ENCODE measurements at regions not wholly inside any gene's neighbourhood (a gene's known extent, or its start where the extent isn't known, plus 50 kb on each side); places are given as distances from the start of the nearest gene placed in this dataset.

DNA sequence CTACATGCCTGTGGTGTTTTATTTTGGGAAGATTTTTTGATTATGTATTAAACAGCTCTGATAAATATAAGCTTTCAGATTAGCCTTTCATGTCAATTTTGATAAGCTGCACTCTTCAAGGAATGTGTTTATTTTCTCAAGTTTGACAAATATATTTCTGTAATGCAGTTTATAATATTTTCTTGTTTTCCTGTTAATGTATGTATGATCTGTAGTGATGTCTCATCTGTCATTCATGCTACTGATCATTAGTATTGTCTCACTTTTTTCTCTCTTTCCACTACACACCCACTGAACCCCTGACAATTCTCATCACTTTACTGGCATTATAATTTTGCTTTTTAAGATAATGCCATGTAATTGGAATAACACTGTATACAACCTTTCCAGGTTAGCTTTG is 100.9 kb downstream of the TMEM18 start:
- H3K4me3 ChIP-seq (ENCODE audit: control insufficient read depth in 1 of 2, extremely low read depth in 1 of 2, low read length in 1 of 2) = no peak overlapping the region
- DNase-seq (no peak), ATAC-seq (replicated peaks in 1 of 4) (no peak)
- H3K4me1 Mint-ChIP-seq = no peaks in the 10 kb centered on the region
- peaks cover 14 to 24% of the 10 kb centered on the region in 2 donors for H3K27me3 Mint-ChIP-seq
- ChIA-PET CTCF (no interaction called here), POLR2A (interaction anchor here in 1 of 2 donors (0.8 kb wide), 1 partner anchor 144 kb away, joined by 4 read pairs; no protein-coding TSS in a partner anchor)
- no peaks in the 10 kb centered on the region for H3K36me3 ChIP-seq (ENCODE audit: control insufficient read depth in 2 of 2, extremely low read depth in 1 of 2, insufficient read depth in 1 of 2, low read length in 1 of 2)
- H3K36me3 Mint-ChIP-seq = peaks cover 8% of the 10 kb centered on the region
- H3K27me3 ChIP-seq (replicated peaks in 1 of 2; ENCODE audit: control insufficient read depth in 2 of 2, extremely low read depth in 1 of 2, insufficient read depth in 2 of 2, low read length in 1 of 2) = peaks cover 0 to 14% of the 10 kb centered on the region in 2 experiments
- H3K27ac ChIP-seq (ENCODE audit: low read length) = no peak overlapping the region
- H3K27ac Mint-ChIP-seq = no peak overlapping the region
- H3K4me1 ChIP-seq (ENCODE audit: control insufficient read depth in 1 of 2, extremely low read depth in 1 of 2, insufficient read depth in 2 of 2, low read length in 2 of 2) = no peaks in the 10 kb centered on the region
- H3K4me3 Mint-ChIP-seq = no peak overlapping the region
- peaks cover 15 to 39% (median 22%) of the 10 kb centered on the region in 3 donors for H3K9me3 Mint-ChIP-seq
- H3K9me3 ChIP-seq = peaks cover 2% of the 10 kb centered on the region

- H3K27me3 ChIP-seq (replicated peaks in 1 of 2; ENCODE audit: control insufficient read depth in 2 of 2, extremely low read depth in 1 of 2, insufficient read depth in 2 of 2, low read length in 1 of 2) = peaks cover 0 to 14% of the 10 kb centered on the region in 2 experiments
- 20% methylated on average over 1 of the region's 1 CpG for WGBS (ENCODE audit: insufficient coverage)
- ChIA-PET CTCF (no interaction called here), POLR2A (no interaction called here)
- Mint-ChIP-seq H3K4me3 (no peak overlapping the region), H3K4me1 (no peaks in the 10 kb centered on the region), H3K27ac (no peak overlapping the region), H3K9me3 (peaks cover 15 to 44% (median 27%) of the 10 kb centered on the region in 3 donors), H3K36me3 (peaks cover 8% of the 10 kb centered on the region), H3K27me3 (peaks cover 18 to 27% of the 10 kb centered on the region in 2 donors)
- H3K27ac ChIP-seq (ENCODE audit: low read length) = no peak overlapping the region
- DNase-seq = no peak
- ATAC-seq (replicated peaks in 1 of 4) = no peak
- H3K4me3 ChIP-seq (ENCODE audit: control insufficient read depth in 1 of 2, extremely low read depth in 1 of 2, low read length in 1 of 2) = no peak overlapping the region
- H3K4me1 ChIP-seq (ENCODE audit: control insufficient read depth in 1 of 2, extremely low read depth in 1 of 2, insufficient read depth in 2 of 2, low read length in 2 of 2) = no peaks in the 10 kb centered on the region
- H3K9me3 ChIP-seq = peaks cover 2% of the 10 kb centered on the region
- H3K36me3 ChIP-seq (ENCODE audit: control insufficient read depth in 2 of 2, extremely low read depth in 1 of 2, insufficient read depth in 1 of 2, low read length in 1 of 2) = no peaks in the 10 kb centered on the region
These were observed 101.4 kb downstream of the TMEM18 start for GRCh38 chr2:575727-576236.

- peaks cover 15 to 47% (median 30%) of the 10 kb centered on the region in 3 donors for H3K9me3 Mint-ChIP-seq
- no peak for DNase-seq
- H3K27me3 Mint-ChIP-seq = peaks cover 18 to 33% of the 10 kb centered on the region in 2 donors
- Histone ChIP-seq H3K36me3 (ENCODE audit: control insufficient read depth in 2 of 2, extremely low read depth in 1 of 2, insufficient read depth in 1 of 2, low read length in 1 of 2) (no peaks in the 10 kb centered on the region), H3K27me3 (replicated peaks in 1 of 2; ENCODE audit: control insufficient read depth in 2 of 2, extremely low read depth in 1 of 2, insufficient read depth in 2 of 2, low read length in 1 of 2) (peaks cover 0 to 14% of the 10 kb centered on the region in 2 experiments), H3K27ac (ENCODE audit: low read length) (no peak overlapping the region), H3K4me1 (ENCODE audit: control insufficient read depth in 1 of 2, extremely low read depth in 1 of 2, insufficient read depth in 2 of 2, low read length in 2 of 2) (no peaks in the 10 kb centered on the region), H3K9me3 (peaks cover 2% of the 10 kb centered on the region), H3K4me3 (ENCODE audit: control insufficient read depth in 1 of 2, extremely low read depth in 1 of 2, low read length in 1 of 2) (no peak overlapping the region)
- no peak overlapping the region for H3K4me3 Mint-ChIP-seq
- no peaks in the 10 kb centered on the region for H3K4me1 Mint-ChIP-seq
- ChIA-PET CTCF (no interaction called here), POLR2A (no interaction called here)
- peaks cover 8% of the 10 kb centered on the region for H3K36me3 Mint-ChIP-seq
- no peak for ATAC-seq (replicated peaks in 1 of 4)
- WGBS (ENCODE audit: insufficient coverage) = 86% methylated on average over 11 of the region's 14 CpGs
- H3K27ac Mint-ChIP-seq = no peak overlapping the region
These were observed 102.0 kb downstream of the TMEM18 start for GRCh38 chr2:575030-575726.

DNA sequence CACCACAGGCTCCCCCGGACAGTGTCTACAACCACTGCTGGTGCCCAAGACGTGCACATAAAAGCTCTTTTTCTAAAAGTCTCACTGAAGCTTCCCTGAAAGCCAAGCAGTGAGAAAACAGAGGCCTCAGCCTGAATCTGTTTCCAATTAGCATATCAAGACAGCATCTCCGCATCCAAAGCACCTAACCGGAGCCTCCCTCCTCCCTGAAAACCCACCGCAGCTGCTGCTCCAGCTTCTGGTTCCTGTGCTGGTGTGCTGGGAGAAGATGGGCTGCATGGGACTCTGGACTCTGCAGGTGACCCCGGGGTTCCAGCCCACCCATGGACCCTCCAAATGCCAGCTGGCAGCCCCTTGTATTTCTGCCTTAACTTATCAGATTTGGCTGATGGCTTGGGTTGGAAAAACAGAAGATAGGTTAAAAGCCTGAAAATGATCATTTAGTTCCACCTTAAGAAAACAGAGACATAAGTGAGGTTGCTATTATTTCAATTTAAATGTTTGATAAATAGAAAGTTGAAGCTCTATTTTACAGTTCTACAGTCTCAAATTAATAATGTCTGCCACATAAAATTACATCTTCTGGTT is 103.3 kb downstream of the TMEM18 start:
- Histone ChIP-seq H3K36me3 (ENCODE audit: control insufficient read depth in 2 of 2, extremely low read depth in 1 of 2, insufficient read depth in 1 of 2, low read length in 1 of 2) (no peaks in the 10 kb centered on the region), H3K27me3 (replicated peaks in 1 of 2; ENCODE audit: control insufficient read depth in 2 of 2, extremely low read depth in 1 of 2, insufficient read depth in 2 of 2, low read length in 1 of 2) (peaks cover 0 to 15% of the 10 kb centered on the region in 2 experiments), H3K27ac (ENCODE audit: low read length) (no peak overlapping the region), H3K4me3 (ENCODE audit: control insufficient read depth in 1 of 2, extremely low read depth in 1 of 2, low read length in 1 of 2) (no peak overlapping the region), H3K4me1 (ENCODE audit: control insufficient read depth in 1 of 2, extremely low read depth in 1 of 2, insufficient read depth in 2 of 2, low read length in 2 of 2) (no peaks in the 10 kb centered on the region), H3K9me3 (peaks cover 2% of the 10 kb centered on the region)
- ATAC-seq (replicated peaks in 1 of 4) = no peak
- 70% methylated on average over 2 of the region's 6 CpGs for WGBS (ENCODE audit: insufficient coverage)
- DNase-seq = no peak
- ChIA-PET POLR2A (no interaction called here), CTCF (interaction anchor here in 1 of 2 donors (0.9 kb wide), 1 partner anchor 63 kb away, joined by 3 read pairs; no protein-coding TSS in a partner anchor)
- Mint-ChIP-seq H3K9me3 (peaks cover 15 to 47% (median 30%) of the 10 kb centered on the region in 3 donors), H3K27me3 (peaks cover 22 to 39% of the 10 kb centered on the region in 2 donors), H3K27ac (no peak overlapping the region), H3K36me3 (peaks cover 8% of the 10 kb centered on the region), H3K4me3 (no peak overlapping the region), H3K4me1 (no peaks in the 10 kb centered on the region)

DNA sequence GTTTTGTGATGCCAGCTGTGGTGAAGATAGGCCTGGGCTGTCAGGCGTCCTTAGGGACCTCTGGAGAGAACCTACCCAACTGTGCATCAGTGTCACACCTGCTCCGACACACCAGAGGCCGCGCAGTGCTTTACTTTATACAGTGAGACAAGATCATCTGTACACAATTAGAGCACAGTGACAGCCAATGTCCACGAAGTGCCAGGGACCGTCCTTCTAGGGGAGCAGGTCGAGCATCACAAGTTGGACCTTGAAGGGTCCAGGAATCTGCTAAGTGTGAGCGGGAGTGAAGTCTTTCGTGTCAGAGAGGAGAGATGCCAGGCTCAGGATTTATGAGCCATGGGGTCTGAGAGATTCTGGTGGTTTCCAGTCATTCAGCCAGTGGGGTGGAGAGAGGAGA is 104.2 kb downstream of the TMEM18 start:
- Histone ChIP-seq H3K4me1 (ENCODE audit: control insufficient read depth in 1 of 2, extremely low read depth in 1 of 2, insufficient read depth in 2 of 2, low read length in 2 of 2) (no peaks in the 10 kb centered on the region), H3K27ac (ENCODE audit: low read length) (no peak overlapping the region), H3K9me3 (peaks cover 2% of the 10 kb centered on the region), H3K36me3 (ENCODE audit: control insufficient read depth in 2 of 2, extremely low read depth in 1 of 2, insufficient read depth in 1 of 2, low read length in 1 of 2) (no peaks in the 10 kb centered on the region), H3K27me3 (replicated peaks in 1 of 2; ENCODE audit: control insufficient read depth in 2 of 2, extremely low read depth in 1 of 2, insufficient read depth in 2 of 2, low read length in 1 of 2) (peaks cover 0 to 22% of the 10 kb centered on the region in 2 experiments), H3K4me3 (ENCODE audit: control insufficient read depth in 1 of 2, extremely low read depth in 1 of 2, low read length in 1 of 2) (no peak overlapping the region)
- Mint-ChIP-seq H3K27me3 (peaks cover 23 to 38% of the 10 kb centered on the region in 2 donors), H3K4me3 (no peak overlapping the region), H3K9me3 (peaks cover 15 to 47% (median 27%) of the 10 kb centered on the region in 3 donors), H3K27ac (no peak overlapping the region), H3K4me1 (no peaks in the 10 kb centered on the region), H3K36me3 (peaks cover 5% of the 10 kb centered on the region)
- DNase-seq = no peak
- ChIA-PET POLR2A (no interaction called here), CTCF (no interaction called here)
- no peak for ATAC-seq (replicated peaks in 1 of 4)
- WGBS (ENCODE audit: insufficient coverage) = 89% methylated on average over 5 of the region's 9 CpGs

GRCh38 chr2:569681-570080 is 107.5 kb downstream of the TMEM18 start:
- Mint-ChIP-seq H3K4me1 (no peaks in the 10 kb centered on the region), H3K27ac (no peak overlapping the region), H3K27me3 (peaks cover 35 to 69% of the 10 kb centered on the region in 2 donors), H3K9me3 (peaks cover 4 to 23% (median 17%) of the 10 kb centered on the region in 3 donors), H3K36me3 (no peaks in the 10 kb centered on the region), H3K4me3 (no peak overlapping the region)
- DNase-seq (no peak), ATAC-seq (replicated peaks in 1 of 4) (no peak)
- H3K4me3 ChIP-seq (ENCODE audit: control insufficient read depth in 1 of 2, extremely low read depth in 1 of 2, low read length in 1 of 2) = no peak overlapping the region
- 55% methylated on average over 3 of the region's 3 CpGs for WGBS (ENCODE audit: insufficient coverage)
- no peaks in the 10 kb centered on the region for H3K9me3 ChIP-seq
- no peaks in the 10 kb centered on the region for H3K4me1 ChIP-seq (ENCODE audit: control insufficient read depth in 1 of 2, extremely low read depth in 1 of 2, insufficient read depth in 2 of 2, low read length in 2 of 2)
- ChIA-PET POLR2A (no interaction called here), CTCF (no interaction called here)
- H3K36me3 ChIP-seq (ENCODE audit: control insufficient read depth in 2 of 2, extremely low read depth in 1 of 2, insufficient read depth in 1 of 2, low read length in 1 of 2) = no peaks in the 10 kb centered on the region
- H3K27ac ChIP-seq (ENCODE audit: low read length) = no peak overlapping the region
- peaks cover 0 to 31% of the 10 kb centered on the region in 2 experiments for H3K27me3 ChIP-seq (replicated peaks in 1 of 2; ENCODE audit: control insufficient read depth in 2 of 2, extremely low read depth in 1 of 2, insufficient read depth in 2 of 2, low read length in 1 of 2)

Measured in T-cell (primary cell).